H9 (cell line): ENCODE measurements at regions not wholly inside any gene's neighbourhood (a gene's known extent, or its start where the extent isn't known, plus 50 kb on each side); places are given as distances from the start of the nearest gene placed in this dataset.

Source experiments
- DNase-seq: peaks from one replicate; pipeline ENCODE4 v3.0.0-alpha.2; 2017
- H2AFZ ChIP-seq: one replicate; pipeline ENCODE4 v1.6.1; 2013; ENCODE audit warnings: mild to moderate bottlenecking, low read length, control low read depth, moderate library complexity
- H2AK5ac ChIP-seq: 2 replicates; pipeline ENCODE4 v1.6.1; 2013; ENCODE audit warnings: low read length, control low read depth, mixed read lengths; ENCODE audit not compliant: insufficient read length
- H2BK120ac ChIP-seq: one replicate; pipeline ENCODE4 v1.6.1; 2013; ENCODE audit warnings: low read depth, mild to moderate bottlenecking, low read length, control low read depth, inconsistent platforms; ENCODE audit not compliant: poor library complexity, severe bottlenecking
- H2BK12ac ChIP-seq: 2 replicates; pipeline ENCODE4 v1.6.1; 2013; ENCODE audit warnings: low read length, control low read depth, mixed read lengths, low read depth; ENCODE audit not compliant: insufficient read length
- H2BK15ac ChIP-seq: 2 replicates; pipeline ENCODE4 v1.6.1; 2013; ENCODE audit warnings: low read depth, low read length, control low read depth
- H2BK20ac ChIP-seq: one replicate; pipeline ENCODE4 v1.6.1; 2013; ENCODE audit warnings: low read depth, mild to moderate bottlenecking, low read length, control low read depth, inconsistent platforms; ENCODE audit not compliant: poor library complexity, severe bottlenecking
- H2BK5ac ChIP-seq: 2 replicates; pipeline ENCODE4 v1.6.1; 2013; ENCODE audit warnings: low read length, control low read depth, mixed read lengths; ENCODE audit not compliant: insufficient read length
- H3K14ac ChIP-seq: 2 replicates; pipeline ENCODE4 v1.6.1; 2013; ENCODE audit warnings: low read length, control low read depth; ENCODE audit not compliant: insufficient read depth
- H3K18ac ChIP-seq: 2 replicates; pipeline ENCODE4 v1.6.1; 2013; ENCODE audit warnings: low read depth, mild to moderate bottlenecking, mixed read lengths, low read length, control low read depth; ENCODE audit not compliant: insufficient read length
- H3K23ac ChIP-seq: 2 replicates; pipeline ENCODE4 v1.6.1; 2013; ENCODE audit warnings: low read length, control low read depth, mixed read lengths, low read depth; ENCODE audit not compliant: insufficient read length
- H3K23me2 ChIP-seq: 2 replicates; pipeline ENCODE4 v1.6.1; 2013; ENCODE audit warnings: low read depth, mild to moderate bottlenecking, mixed read lengths, low read length, control low read depth; ENCODE audit not compliant: insufficient read length, poor library complexity, severe bottlenecking
- H3K27ac ChIP-seq: 2 replicates; pipeline ENCODE4 v1.5.1; 2013; ENCODE audit warnings: low read length, control low read depth, mixed read lengths, low read depth; ENCODE audit not compliant: insufficient read length
- H3K27me3 ChIP-seq: 2 replicates; pipeline ENCODE4 v1.6.1; 2013; ENCODE audit warnings: low read length, control low read depth, inconsistent platforms; ENCODE audit not compliant: insufficient read depth
- H3K4ac ChIP-seq: 2 replicates; pipeline ENCODE4 v1.6.1; 2013; ENCODE audit warnings: low read depth, mild to moderate bottlenecking, control low read depth, inconsistent platforms, low read length, moderate library complexity
- H3K4me1 ChIP-seq: 2 replicates; pipeline ENCODE4 v1.6.1; 2013; ENCODE audit warnings: low read length, control low read depth, inconsistent platforms; ENCODE audit not compliant: insufficient read depth
- H3K4me2 ChIP-seq: 2 replicates; pipeline ENCODE4 v1.6.1; 2013; ENCODE audit warnings: low read length, control low read depth, mixed read lengths; ENCODE audit not compliant: insufficient read length, insufficient read depth
- H3K56ac ChIP-seq: 2 replicates; pipeline ENCODE4 v1.6.1; 2013; ENCODE audit warnings: low read depth, mild to moderate bottlenecking, mixed read lengths, low read length, control low read depth; ENCODE audit not compliant: insufficient read length
- H3K79me1 ChIP-seq: 2 replicates; pipeline ENCODE4 v1.6.1; 2013; ENCODE audit warnings: low read depth, mild to moderate bottlenecking, moderate library complexity, low read length, control low read depth, inconsistent platforms; ENCODE audit not compliant: insufficient read depth, poor library complexity, severe bottlenecking
- H3K79me2 ChIP-seq: 2 replicates; pipeline ENCODE4 v1.6.1; 2013; ENCODE audit warnings: low read length, control low read depth, inconsistent platforms; ENCODE audit not compliant: insufficient read depth
- H3K9ac ChIP-seq: 2 replicates; pipeline ENCODE4 v1.6.1; 2013; ENCODE audit warnings: low read length, control low read depth, mixed read lengths; ENCODE audit not compliant: insufficient read length; ENCODE audit errors: extremely low read depth
- H3K9me3 ChIP-seq: one replicate; pipeline ENCODE4 v1.6.1; 2013; ENCODE audit warnings: low read depth, low read length, inconsistent platforms; ENCODE audit not compliant: control insufficient read depth
- H3T11ph ChIP-seq: one replicate; pipeline ENCODE4 v1.6.1; 2013; ENCODE audit warnings: mild to moderate bottlenecking, low read length, control low read depth, inconsistent platforms
- H4K20me1 ChIP-seq: one replicate; pipeline ENCODE4 v1.6.1; 2013; ENCODE audit not compliant: control insufficient read depth, insufficient read length, insufficient read depth
- H4K5ac ChIP-seq: 2 replicates; pipeline ENCODE4 v1.6.1; 2013; ENCODE audit warnings: low read depth, mild to moderate bottlenecking, mixed read lengths, low read length, control low read depth; ENCODE audit not compliant: insufficient read length
- H4K8ac ChIP-seq: replicated peaks from 2 replicates; pipeline ENCODE4 v1.6.1; 2013; ENCODE audit warnings: low read length, control low read depth, mixed read lengths, low read depth; ENCODE audit not compliant: insufficient read length
- H4K91ac ChIP-seq: 2 replicates; pipeline ENCODE4 v1.6.1; 2013; ENCODE audit warnings: low read depth, mild to moderate bottlenecking, moderate library complexity, mixed read lengths, low read length, control low read depth; ENCODE audit not compliant: insufficient read length
- H3K27ac Mint-ChIP-seq, 3 experiments: 2 replicates in 2 of 3; 3 replicates in 1 of 3; pipeline ENCODE4 v1.8.0; 2020 to 2021; ENCODE audit warnings: mixed read lengths in 3 of 3, mild to moderate bottlenecking in 1 of 3, moderate library complexity in 1 of 3
- H3K27me3 Mint-ChIP-seq: 2 replicates; pipeline ENCODE4 v1.8.0; 2021; ENCODE audit warnings: low read depth, mild to moderate bottlenecking, moderate library complexity, mixed read lengths
- H3K36me3 Mint-ChIP-seq, 3 experiments: 2 replicates in 2 of 3; 3 replicates in 1 of 3; pipeline ENCODE4 v1.8.0; 2020 to 2021; ENCODE audit warnings: low read depth in 3 of 3, mixed read lengths in 3 of 3; ENCODE audit not compliant: insufficient read depth in 1 of 3
- H3K4me1 Mint-ChIP-seq, 2 experiments: 2 replicates each; pipeline ENCODE4 v1.8.0; 2020; ENCODE audit warnings: mixed read lengths in 2 of 2
- H3K4me3 Mint-ChIP-seq, 2 experiments: 2 replicates in 1 of 2; 3 replicates in 1 of 2; pipeline ENCODE4 v1.8.0; 2020 to 2021; ENCODE audit warnings: mild to moderate bottlenecking in 2 of 2, mixed read lengths in 2 of 2, moderate library complexity in 1 of 2
- H3K9me3 Mint-ChIP-seq, 2 experiments: 2 replicates in 1 of 2; 3 replicates in 1 of 2; pipeline ENCODE4 v1.8.0; 2020; ENCODE audit warnings: mild to moderate bottlenecking in 2 of 2, mixed read lengths in 2 of 2, moderate library complexity in 1 of 2
- CTCF ChIP-seq: fragments of 200-600 bp; sonication (generic); conservative IDR thresholded peaks from 3 replicates; pipeline ENCODE4 v1.8.0; 2021; ENCODE audit warnings: antibody characterized with exemption, mild to moderate bottlenecking
- WGBS: extraction: QIAGEN DNeasy Blood & Tissue Kit; methylation state at CpG from one replicate; pipeline ENCODE4 v1.1.7; 2013; ENCODE audit warnings: missing lambda C conversion rate, low lambda C conversion rate, mixed read lengths; ENCODE audit not compliant: insufficient read length; ENCODE audit errors: extremely low coverage; 5-methylcytosine and 5-hydroxymethylcytosine counted together

GRCh38 chr2:2746731-2747130 lies 415.7 kb upstream of the MYT1L start:
- H3K4me1 ChIP-seq, result no peaks in the 10 kb centered on the region

More at GRCh38 chr2:2746731-2747130, 415.7 kb upstream of the MYT1L start:
- Mint-ChIP-seq H3K36me3 (peaks cover 0 to 5% (median 0%) of the 10 kb centered on the region in 3 experiments; a peak in 4 of 7 replicates), H3K9me3 (peaks cover 8 to 12% of the 10 kb centered on the region in 2 experiments), H3K4me3 (no peak overlapping the region), H3K27ac (no peak overlapping the region), H3K4me1 (peaks cover 4 to 5% of the 10 kb centered on the region in 2 experiments; a peak in 2 of 4 replicates), H3K27me3 (peaks cover 1% of the 10 kb centered on the region; the same call in 1 of the 2 replicates)
- no peaks in the 10 kb centered on the region for H3K79me2 ChIP-seq
- H3K14ac ChIP-seq, result no peak overlapping the region
- no peaks in the 10 kb centered on the region for H4K20me1 ChIP-seq
- no peak overlapping the region for H2BK12ac ChIP-seq
- H2BK5ac ChIP-seq, result no peak overlapping the region
- no peak overlapping the region for H3T11ph ChIP-seq
- no peak for DNase-seq
- no peaks in the 10 kb centered on the region for H3K79me1 ChIP-seq
- H3K18ac ChIP-seq, result no peak overlapping the region
- H2BK120ac ChIP-seq, result no peak overlapping the region
- H3K4ac ChIP-seq, result no peak overlapping the region
- H2BK20ac ChIP-seq, result no peak overlapping the region
- no peaks in the 10 kb centered on the region for H3K23me2 ChIP-seq
- H4K5ac ChIP-seq, result no peak overlapping the region
- no peak overlapping the region for H2BK15ac ChIP-seq
- TF ChIP-seq CTCF, result no peak
- no peak overlapping the region for H3K23ac ChIP-seq
- H3K27me3 ChIP-seq, result no peaks in the 10 kb centered on the region
- no peak overlapping the region for H3K4me2 ChIP-seq
- no peak overlapping the region for H2AK5ac ChIP-seq
- no CpG with 5 or more reads among the region's 6 CpGs for WGBS
- no peak overlapping the region for H3K56ac ChIP-seq
- no peak overlapping the region for H2AFZ ChIP-seq
- no peak overlapping the region for H3K27ac ChIP-seq
- no peak overlapping the region for H3K9ac ChIP-seq
- no peak overlapping the region for H4K8ac ChIP-seq
- no peak overlapping the region for H4K91ac ChIP-seq
- H3K9me3 ChIP-seq, result no peaks in the 10 kb centered on the region
